ENCODE measurements at regions not wholly inside any gene's neighbourhood (a gene's known extent, or its start where the extent isn't known, plus 50 kb on each side); places are given as distances from the start of the nearest gene placed in this dataset.

GRCh38 chr7:110420788-110421187 is 670.1 kb upstream of the LRRN3 start:
- TF ChIP-seq CTCF (conservative IDR thresholded peaks at IDR 0.05 in 1 of 2, IDR thresholded peaks at IDR 0.05 in 1 of 2; ENCODE audit: low read depth in 1 of 2, low read length in 2 of 2): no peak
- no peak for TF ChIP-seq EZH2 (IDR thresholded peaks at IDR 0.05; ENCODE audit: low read length, missing control alignments)

Data from fibroblast of lung (primary cell).